ENCODE measurements at regions not wholly inside any gene's neighbourhood (a gene's known extent, or its start where the extent isn't known, plus 50 kb on each side); places are given as distances from the start of the nearest gene placed in this dataset.
"Not testable (repeated sequence)": the region's sequence is repeated elsewhere in the genome, so short reads cannot be mapped to it uniquely, and the experiment has no call there.

- not testable (repeated sequence) for DNase-seq
These were observed 113.1 kb upstream of the AKAP13 start for GRCh38 chr15:85267158-85267857.

GRCh38 chr15:85274315-85275050, 105.9 kb upstream of the AKAP13 start:
- no peak for DNase-seq

GRCh38 chr15:85276508-85276907, 103.9 kb upstream of the AKAP13 start:
- no peak for DNase-seq

- DNase-seq: no peak
These were observed 103.5 kb upstream of the AKAP13 start for GRCh38 chr15:85276921-85277320.

- DNase-seq: no peak
These were observed 102.5 kb upstream of the AKAP13 start for GRCh38 chr15:85277847-85278370.

- DNase-seq: no peak
These were observed 100.2 kb upstream of the AKAP13 start for GRCh38 chr15:85280203-85280602.

GRCh38 chr15:85281293-85281882, 99.0 kb upstream of the AKAP13 start:
- no peak for DNase-seq

- no peak for DNase-seq
These were observed 97.8 kb upstream of the AKAP13 start for GRCh38 chr15:85282504-85283115.

GRCh38 chr15:85283815-85284214, 96.6 kb upstream of the AKAP13 start:
- DNase-seq: not testable (repeated sequence)

- no peak for DNase-seq
These were observed 95.9 kb upstream of the AKAP13 start for GRCh38 chr15:85284497-85284896.

GRCh38 chr15:85289677-85290365, 90.6 kb upstream of the AKAP13 start:
- DNase-seq: no peak

GRCh38 chr15:85292583-85292982, 87.8 kb upstream of the AKAP13 start:
- not testable (repeated sequence) for DNase-seq

GRCh38 chr15:85296615-85297402, 83.6 kb upstream of the AKAP13 start:
- peak; percentile 76 for DNase-seq

GRCh38 chr15:85297537-85297936, 82.9 kb upstream of the AKAP13 start:
- DNase-seq: no peak

- DNase-seq: no peak
These were observed 82.0 kb upstream of the AKAP13 start for GRCh38 chr15:85298366-85298765.

- DNase-seq: no peak
These were observed 81.5 kb upstream of the AKAP13 start for GRCh38 chr15:85298941-85299340.

GRCh38 chr15:85302271-85302670, 78.1 kb upstream of the AKAP13 start:
- DNase-seq: no peak

GRCh38 chr15:85305050-85305449, 75.4 kb upstream of the AKAP13 start:
- no peak for DNase-seq

- no peak for DNase-seq
These were observed 73.3 kb upstream of the AKAP13 start for GRCh38 chr15:85306946-85307686.

GRCh38 chr15:85307687-85308045, 72.7 kb upstream of the AKAP13 start:
- DNase-seq: no peak

- DNase-seq: no peak
These were observed 68.8 kb upstream of the AKAP13 start for GRCh38 chr15:85311647-85312046.
